Esophagus muscularis mucosa (tissue), 4 donors: ENCODE measurements at regions not wholly inside any gene's neighbourhood (a gene's known extent, or its start where the extent isn't known, plus 50 kb on each side); places are given as distances from the start of the nearest gene placed in this dataset.
"Not testable (repeated sequence)": the region's sequence is repeated elsewhere in the genome, so short reads cannot be mapped to it uniquely, and the experiment has no call there.

Experiments used
- EP300 ChIP-seq: sonication (generic); formaldehyde crosslinking; IDR thresholded peaks from one replicate; pipeline ENCODE4 v1.6.1; 2017; ENCODE audit warnings: antibody characterized with exemption
- POLR2AphosphoS5 ChIP-seq, 2 donors: sonication (generic); formaldehyde crosslinking; IDR thresholded peaks; one replicate each; pipeline ENCODE4 v1.6.1; 2017; ENCODE audit warnings: antibody characterized with exemption in 2 of 2
- TF ChIP-seq, protein P1 (sequence below), 3 experiments: fragments of 200-600 bp in 2 of 3; fragments of 450-650 bp in 1 of 3; sonication (generic) in 2 of 3; IDR thresholded peaks; one replicate each; pipeline ENCODE4 v1.5.1; 2017 to 2019; ENCODE audit warnings: antibody characterized with exemption in 3 of 3, mild to moderate bottlenecking in 2 of 3, moderate library complexity in 1 of 3

GRCh38 chrX:66107860-66108259 lies 56.2 kb upstream of the HEPH start:
- not testable (repeated sequence) for TF ChIP-seq POLR2AphosphoS5 (IDR thresholded peaks at IDR 0.05); EP300
- TF ChIP-seq, protein P1, sequence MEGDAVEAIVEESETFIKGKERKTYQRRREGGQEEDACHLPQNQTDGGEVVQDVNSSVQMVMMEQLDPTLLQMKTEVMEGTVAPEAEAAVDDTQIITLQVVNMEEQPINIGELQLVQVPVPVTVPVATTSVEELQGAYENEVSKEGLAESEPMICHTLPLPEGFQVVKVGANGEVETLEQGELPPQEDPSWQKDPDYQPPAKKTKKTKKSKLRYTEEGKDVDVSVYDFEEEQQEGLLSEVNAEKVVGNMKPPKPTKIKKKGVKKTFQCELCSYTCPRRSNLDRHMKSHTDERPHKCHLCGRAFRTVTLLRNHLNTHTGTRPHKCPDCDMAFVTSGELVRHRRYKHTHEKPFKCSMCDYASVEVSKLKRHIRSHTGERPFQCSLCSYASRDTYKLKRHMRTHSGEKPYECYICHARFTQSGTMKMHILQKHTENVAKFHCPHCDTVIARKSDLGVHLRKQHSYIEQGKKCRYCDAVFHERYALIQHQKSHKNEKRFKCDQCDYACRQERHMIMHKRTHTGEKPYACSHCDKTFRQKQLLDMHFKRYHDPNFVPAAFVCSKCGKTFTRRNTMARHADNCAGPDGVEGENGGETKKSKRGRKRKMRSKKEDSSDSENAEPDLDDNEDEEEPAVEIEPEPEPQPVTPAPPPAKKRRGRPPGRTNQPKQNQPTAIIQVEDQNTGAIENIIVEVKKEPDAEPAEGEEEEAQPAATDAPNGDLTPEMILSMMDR (IDR thresholded peaks at IDR 0.05) = not testable (repeated sequence)
